HepG2 (cell line): ENCODE measurements at regions not wholly inside any gene's neighbourhood (a gene's known extent, or its start where the extent isn't known, plus 50 kb on each side); places are given as distances from the start of the nearest gene placed in this dataset.

Source experiments
- ARHGAP35 ChIP-seq: sonication (generic); formaldehyde crosslinking; IDR thresholded peaks from 2 replicates; pipeline ENCODE4 v1.9.0; 2022; ENCODE audit warnings: mild to moderate bottlenecking, inconsistent platforms, moderate library complexity, missing genetic modification reagents, borderline replicate concordance
- FOSL1 ChIP-seq: sonication (generic); formaldehyde crosslinking; IDR thresholded peaks from 2 replicates; pipeline ENCODE4 v1.9.0; 2021; ENCODE audit warnings: missing genetic modification reagents, borderline replicate concordance
- POLR2A ChIP-seq, 2 experiments: IDR thresholded peaks; 2 replicates each; pipeline ENCODE4 v1.6.1; 2011; ENCODE audit warnings: low read depth in 2 of 2, low read length in 2 of 2, mild to moderate bottlenecking in 1 of 2, moderate library complexity in 1 of 2; ENCODE audit not compliant: insufficient read depth in 1 of 2
- TRIM22 ChIP-seq: fragments of 450-650 bp; IDR thresholded peaks from 2 replicates; pipeline ENCODE4 v1.6.1; 2017
- ZBTB25 ChIP-seq: IDR thresholded peaks from 2 replicates; pipeline ENCODE4 v1.6.1; 2018; ENCODE audit warnings: missing genetic modification reagents
- ZSCAN29 ChIP-seq: sonication (generic); formaldehyde crosslinking; conservative IDR thresholded peaks from 2 replicates; pipeline ENCODE4 v1.4.0; 2020; ENCODE audit warnings: mild to moderate bottlenecking, missing genetic modification reagents
- TF ChIP-seq, protein P1 (sequence below): sonication (generic); formaldehyde crosslinking; IDR thresholded peaks from 2 replicates; pipeline ENCODE4 v1.4.0; 2020; ENCODE audit warnings: low read depth, mild to moderate bottlenecking, missing genetic modification reagents
- TF ChIP-seq, protein P2 (sequence below): sonication (generic); formaldehyde crosslinking; IDR thresholded peaks from 2 replicates; pipeline ENCODE4 v1.8.1; 2023; ENCODE audit warnings: mild to moderate bottlenecking, missing genetic modification reagents, borderline replicate concordance

GRCh38 chr3:184457329-184457728 is 77.5 kb downstream of the CHRD start:
- TF ChIP-seq TRIM22 (no peak), FOSL1 (CRISPR knock-in tag) (no peak), ZBTB25 (CRISPR knock-in tag) (no peak), ARHGAP35 (CRISPR knock-in tag) (no peak), POLR2A (IDR thresholded peaks at IDR 0.05; ENCODE audit: insufficient read depth in 1 of 2, low read depth in 2 of 2, low read length in 2 of 2) (no peak), ZSCAN29 (no peak)
- TF ChIP-seq, protein P1, sequence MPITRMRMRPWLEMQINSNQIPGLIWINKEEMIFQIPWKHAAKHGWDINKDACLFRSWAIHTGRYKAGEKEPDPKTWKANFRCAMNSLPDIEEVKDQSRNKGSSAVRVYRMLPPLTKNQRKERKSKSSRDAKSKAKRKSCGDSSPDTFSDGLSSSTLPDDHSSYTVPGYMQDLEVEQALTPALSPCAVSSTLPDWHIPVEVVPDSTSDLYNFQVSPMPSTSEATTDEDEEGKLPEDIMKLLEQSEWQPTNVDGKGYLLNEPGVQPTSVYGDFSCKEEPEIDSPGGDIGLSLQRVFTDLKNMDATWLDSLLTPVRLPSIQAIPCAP (CRISPR knock-in tag), result no peak
- TF ChIP-seq, protein P2, sequence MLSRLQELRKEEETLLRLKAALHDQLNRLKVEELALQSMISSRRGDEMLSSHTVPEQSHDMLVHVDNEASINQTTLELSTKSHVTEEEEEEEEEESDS (CRISPR knock-in tag), result no peak
